ENCODE measurements at regions not wholly inside any gene's neighbourhood (a gene's known extent, or its start where the extent isn't known, plus 50 kb on each side); places are given as distances from the start of the nearest gene placed in this dataset.
A peak's percentile ranks its signal among the peaks of the same experiment; 100 is the strongest.

- Histone ChIP-seq H3K27me3 (no peaks in the 10 kb centered on the region), H3K9me3 (no peaks in the 10 kb centered on the region), H3K4me1 (no peaks in the 10 kb centered on the region), H3K4me3 (no peak overlapping the region), H3K27ac (no peak overlapping the region), H3K36me3 (no peaks in the 10 kb centered on the region)
- ATAC-seq = no peak
- intact Hi-C loops (cut with DNase I) = no loop called here
- no peak for DNase-seq
- WGBS (ENCODE audit: insufficient coverage, low coverage, low lambda C conversion rate, missing lambda C conversion rate) = 92% methylated on average over 4 of the region's 6 CpGs
- no peak for TF ChIP-seq POLR2A (IDR thresholded peaks at IDR 0.05)
- TF ChIP-seq, protein P1, sequence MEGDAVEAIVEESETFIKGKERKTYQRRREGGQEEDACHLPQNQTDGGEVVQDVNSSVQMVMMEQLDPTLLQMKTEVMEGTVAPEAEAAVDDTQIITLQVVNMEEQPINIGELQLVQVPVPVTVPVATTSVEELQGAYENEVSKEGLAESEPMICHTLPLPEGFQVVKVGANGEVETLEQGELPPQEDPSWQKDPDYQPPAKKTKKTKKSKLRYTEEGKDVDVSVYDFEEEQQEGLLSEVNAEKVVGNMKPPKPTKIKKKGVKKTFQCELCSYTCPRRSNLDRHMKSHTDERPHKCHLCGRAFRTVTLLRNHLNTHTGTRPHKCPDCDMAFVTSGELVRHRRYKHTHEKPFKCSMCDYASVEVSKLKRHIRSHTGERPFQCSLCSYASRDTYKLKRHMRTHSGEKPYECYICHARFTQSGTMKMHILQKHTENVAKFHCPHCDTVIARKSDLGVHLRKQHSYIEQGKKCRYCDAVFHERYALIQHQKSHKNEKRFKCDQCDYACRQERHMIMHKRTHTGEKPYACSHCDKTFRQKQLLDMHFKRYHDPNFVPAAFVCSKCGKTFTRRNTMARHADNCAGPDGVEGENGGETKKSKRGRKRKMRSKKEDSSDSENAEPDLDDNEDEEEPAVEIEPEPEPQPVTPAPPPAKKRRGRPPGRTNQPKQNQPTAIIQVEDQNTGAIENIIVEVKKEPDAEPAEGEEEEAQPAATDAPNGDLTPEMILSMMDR (IDR thresholded peaks at IDR 0.05) = no peak
These were observed 96.9 kb upstream of the TNS3 start for GRCh38 chr7:47678641-47679380.

DNA sequence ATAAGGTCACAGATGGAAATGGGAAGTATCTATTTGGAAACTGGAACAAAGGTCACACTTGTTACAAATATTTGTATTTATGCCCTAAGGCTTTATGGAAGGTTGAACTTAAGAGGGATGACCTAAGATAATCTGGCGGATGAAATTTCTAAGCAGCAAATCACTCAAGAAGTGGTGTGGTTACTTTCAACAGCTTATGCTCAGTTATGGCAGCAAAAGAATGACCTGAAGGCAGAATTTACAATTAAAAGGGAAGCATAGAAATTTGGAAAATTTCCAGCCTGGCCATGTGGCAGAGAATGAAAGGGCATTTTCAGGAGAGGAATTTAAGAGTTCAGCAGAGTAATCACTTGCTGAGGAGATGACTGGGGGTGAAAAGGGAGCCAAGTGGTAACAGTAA is 95.8 kb upstream of the TNS3 start:
- Histone ChIP-seq H3K36me3 (no peaks in the 10 kb centered on the region), H3K9me3 (no peaks in the 10 kb centered on the region), H3K27me3 (no peaks in the 10 kb centered on the region), H3K27ac (no peak overlapping the region), H3K4me1 (no peaks in the 10 kb centered on the region), H3K4me3 (no peak overlapping the region)
- TF ChIP-seq, protein P1 (IDR thresholded peaks at IDR 0.05) = no peak
- no peak for TF ChIP-seq POLR2A (IDR thresholded peaks at IDR 0.05)
- WGBS (ENCODE audit: insufficient coverage, low coverage, low lambda C conversion rate, missing lambda C conversion rate) = 53% methylated on average over 1 of the region's 1 CpG
- no peak for DNase-seq
- intact Hi-C loops (cut with DNase I) = no loop called here
- ATAC-seq = peak in 3 of 4 donors; percentile 22 to 56 (median 32)

DNA sequence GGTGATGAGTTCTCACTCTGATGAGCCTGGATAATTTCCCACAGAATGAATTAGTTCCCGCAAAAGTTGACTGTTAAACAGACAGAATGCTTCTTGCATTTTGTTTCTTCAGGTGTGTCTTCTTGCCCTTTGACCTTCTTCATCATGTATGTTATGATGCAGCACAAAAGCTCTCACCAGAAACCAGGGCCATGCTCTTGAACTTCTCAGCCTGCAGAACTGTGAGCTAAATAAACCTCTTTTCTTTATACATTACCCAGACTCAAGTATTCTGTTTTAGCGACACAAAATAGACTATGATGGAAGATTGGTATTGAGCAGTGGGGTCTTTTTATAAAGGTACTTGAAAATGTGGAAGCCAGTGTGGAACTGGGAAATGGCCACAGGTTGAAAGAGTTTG is 95.2 kb upstream of the TNS3 start:
- WGBS (ENCODE audit: insufficient coverage, low coverage, low lambda C conversion rate, missing lambda C conversion rate) = 92% methylated on average over 2 of the region's 2 CpGs
- intact Hi-C loops (cut with DNase I) = no loop called here
- ATAC-seq = no peak
- Histone ChIP-seq H3K27ac (no peak overlapping the region), H3K9me3 (no peaks in the 10 kb centered on the region), H3K4me3 (no peak overlapping the region), H3K4me1 (no peaks in the 10 kb centered on the region), H3K27me3 (no peaks in the 10 kb centered on the region), H3K36me3 (no peaks in the 10 kb centered on the region)
- TF ChIP-seq, protein P1 (IDR thresholded peaks at IDR 0.05) = no peak
- TF ChIP-seq POLR2A (IDR thresholded peaks at IDR 0.05) = no peak
- DNase-seq = no peak

- WGBS (ENCODE audit: insufficient coverage, low coverage, low lambda C conversion rate, missing lambda C conversion rate) = 72% methylated on average over 3 of the region's 3 CpGs
- DNase-seq (no peak), ATAC-seq (no peak)
- H3K27me3 ChIP-seq = no peaks in the 10 kb centered on the region
- no peak overlapping the region for H3K27ac ChIP-seq
- intact Hi-C loops (cut with DNase I) = no loop called here
- no peaks in the 10 kb centered on the region for H3K36me3 ChIP-seq
- no peaks in the 10 kb centered on the region for H3K4me1 ChIP-seq
- TF ChIP-seq POLR2A (IDR thresholded peaks at IDR 0.05) = no peak
- TF ChIP-seq, protein P1 (IDR thresholded peaks at IDR 0.05) = no peak
- H3K4me3 ChIP-seq = no peak overlapping the region
- H3K9me3 ChIP-seq = no peaks in the 10 kb centered on the region
These were observed 91.1 kb upstream of the TNS3 start for GRCh38 chr7:47672977-47673381.
